ENCODE measurements at regions not wholly inside any gene's neighbourhood (a gene's known extent, or its start where the extent isn't known, plus 50 kb on each side); places are given as distances from the start of the nearest gene placed in this dataset.
A peak's percentile ranks its signal among the peaks of the same experiment; 100 is the strongest.

GRCh38 chr18:22325396-22325795 lies 92.3 kb downstream of the CTAGE1 start:
- no peak for DNase-seq

DNA sequence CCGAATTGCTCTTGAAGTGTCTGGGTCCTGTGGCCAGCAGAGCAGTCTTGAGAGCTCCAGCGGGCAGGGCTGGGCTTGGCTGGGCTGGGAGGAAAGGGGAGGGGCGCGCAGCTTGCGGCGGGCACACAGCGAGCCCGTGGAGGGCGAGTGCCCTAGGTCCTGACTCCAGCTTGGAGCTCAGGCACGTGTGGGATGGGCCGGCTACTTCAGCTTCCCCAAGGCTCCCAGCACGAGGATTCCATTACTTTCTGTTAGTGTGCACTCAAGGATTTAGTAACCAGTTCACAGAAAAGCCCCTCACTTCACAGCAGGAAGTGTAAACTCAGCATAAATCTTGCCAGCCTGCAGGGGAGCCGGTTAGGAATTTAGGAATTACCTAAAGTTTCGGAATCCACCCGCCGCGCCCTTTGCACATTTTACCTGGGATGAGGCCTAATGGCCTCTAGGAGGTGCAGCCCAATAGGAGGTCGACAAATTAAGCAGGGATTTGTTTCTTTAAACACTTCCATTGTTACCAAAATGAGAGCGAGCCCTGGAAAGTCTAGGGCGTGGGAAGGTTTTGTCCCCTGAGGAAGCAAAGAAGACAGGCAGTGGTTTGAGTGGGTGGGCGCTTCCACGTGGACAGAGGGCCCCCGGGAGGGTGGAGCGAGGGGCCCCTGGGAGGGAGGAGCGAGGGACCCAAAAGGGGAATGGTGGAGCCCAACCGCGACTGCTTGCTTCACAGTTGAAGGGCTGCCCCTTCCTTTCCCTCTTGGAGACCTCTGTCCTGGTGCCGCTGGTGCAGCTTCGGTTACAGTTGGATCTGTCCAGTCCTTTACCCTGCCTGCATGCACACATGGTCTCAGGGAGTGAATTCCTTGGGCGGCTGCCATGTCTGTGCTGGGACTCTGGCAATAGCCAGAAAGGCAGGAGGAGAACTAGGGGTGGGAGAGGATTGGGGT lies 93.3 kb downstream of the CTAGE1 start:
- peak; percentile 82 to 83 for DNase-seq

- DNase-seq = peak; percentile 57 to 68
These were observed 95.4 kb downstream of the CTAGE1 start for GRCh38 chr18:22322243-22322691.

DNA sequence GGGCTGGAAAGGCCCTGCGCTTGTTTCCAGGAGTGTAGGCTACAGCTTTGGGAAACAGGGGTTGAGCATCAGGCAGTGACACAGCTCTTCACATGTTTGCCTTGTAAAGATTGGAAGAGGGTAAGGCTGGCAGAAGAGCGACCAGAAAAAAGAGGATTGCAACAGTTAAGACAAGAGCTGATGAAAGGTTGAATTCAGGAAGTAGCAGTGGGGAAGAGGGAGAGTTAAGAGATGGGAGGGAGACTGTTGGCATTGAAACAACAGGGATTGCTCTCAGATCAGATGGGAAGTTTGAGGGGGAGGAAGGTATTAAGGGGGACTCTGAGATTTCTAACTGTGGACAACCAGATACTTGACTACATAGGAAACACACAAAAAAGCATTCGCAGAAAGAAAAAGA lies 96.9 kb downstream of the CTAGE1 start:
- DNase-seq = peak in 1 of 2 donors; percentile 12

GRCh38 chr18:22320155-22320554 lies 97.6 kb downstream of the CTAGE1 start:
- DNase-seq = no peak

- DNase-seq = no peak
These were observed 98.8 kb downstream of the CTAGE1 start for GRCh38 chr18:22318745-22319407.

- DNase-seq = no peak
These were observed 103.3 kb downstream of the CTAGE1 start for GRCh38 chr18:22314420-22314819.

DNA sequence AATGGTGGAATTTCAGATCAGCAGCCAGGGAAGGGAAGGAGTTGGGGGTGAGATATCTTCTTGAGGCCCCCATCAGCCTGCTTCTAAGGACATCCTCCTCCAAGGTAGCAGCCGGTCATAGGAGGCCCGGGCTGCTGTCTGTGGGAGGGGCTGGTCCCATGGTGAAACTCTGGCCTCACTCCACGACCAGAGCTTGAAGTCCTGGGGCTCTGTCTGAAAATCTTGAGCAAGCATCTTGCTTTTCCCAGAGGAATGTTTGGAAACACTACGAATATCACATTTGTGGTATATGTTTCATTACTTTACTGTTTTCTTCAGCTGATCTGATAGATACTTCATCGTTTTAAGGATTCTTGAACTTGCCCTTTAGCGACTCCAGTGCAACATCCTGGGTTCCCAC lies 103.7 kb downstream of the CTAGE1 start:
- DNase-seq = no peak

DNA sequence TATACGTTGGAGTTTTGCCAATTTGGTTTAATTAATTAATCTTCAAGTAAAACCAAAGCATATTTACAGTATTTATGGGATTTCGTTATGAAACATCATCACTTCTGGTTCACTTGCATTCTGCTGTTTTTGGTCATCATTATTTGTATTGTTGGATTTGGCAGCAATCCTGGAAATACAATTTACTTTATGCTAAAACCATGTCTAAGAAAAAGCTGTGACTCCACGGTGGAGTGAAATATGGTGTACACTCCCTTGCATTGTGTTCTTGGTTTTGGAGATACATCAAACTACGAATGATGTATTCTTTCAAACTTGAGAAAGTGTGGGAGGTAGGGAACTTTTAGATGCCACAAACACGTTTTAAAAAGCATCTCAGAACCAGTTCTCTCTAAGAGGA lies 106.4 kb downstream of the CTAGE1 start:
- no peak for DNase-seq

- DNase-seq = no peak
These were observed 108.5 kb downstream of the CTAGE1 start for GRCh38 chr18:22309191-22309590.

DNA sequence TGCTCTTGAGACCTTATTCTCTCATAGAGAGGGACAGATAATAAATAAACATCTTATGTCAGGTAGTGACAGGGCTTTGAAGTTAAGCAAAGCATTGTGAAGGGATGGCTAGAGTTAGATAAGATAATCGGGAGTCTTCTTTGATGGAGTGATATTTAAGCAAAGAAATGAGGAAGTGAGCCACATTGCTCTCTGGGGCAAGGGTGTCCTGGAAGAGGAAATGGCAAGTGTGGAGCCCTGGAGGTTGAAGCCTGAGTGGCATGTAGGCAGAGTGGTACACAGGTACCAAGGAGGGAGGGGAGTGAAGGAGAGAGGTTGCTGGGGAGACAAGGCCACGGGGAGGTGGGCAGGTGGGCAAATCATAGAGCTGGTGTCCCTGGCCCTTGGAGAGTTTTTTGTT lies 110.2 kb downstream of the CTAGE1 start:
- peak; percentile 31 to 37 for DNase-seq

DNA sequence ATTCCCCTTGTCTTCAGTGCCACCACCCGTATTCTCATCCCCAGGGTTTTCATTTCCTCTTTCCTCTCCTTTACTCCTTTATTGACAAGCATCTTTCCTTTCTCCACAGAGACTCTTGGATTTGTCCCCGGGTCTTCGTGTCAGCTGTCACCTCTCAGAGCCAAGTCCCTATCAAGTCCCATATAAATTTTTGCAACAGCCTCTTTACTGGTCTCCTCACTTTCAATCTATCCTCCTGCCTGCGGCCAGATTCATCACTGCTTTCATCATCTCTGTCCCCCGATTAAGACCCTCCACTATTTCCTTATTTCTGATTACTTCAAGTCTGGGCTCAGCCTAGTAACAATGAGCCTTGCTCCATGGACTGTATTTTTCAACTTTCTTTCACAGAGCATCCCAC lies 113.8 kb downstream of the CTAGE1 start:
- no peak for DNase-seq

DNA sequence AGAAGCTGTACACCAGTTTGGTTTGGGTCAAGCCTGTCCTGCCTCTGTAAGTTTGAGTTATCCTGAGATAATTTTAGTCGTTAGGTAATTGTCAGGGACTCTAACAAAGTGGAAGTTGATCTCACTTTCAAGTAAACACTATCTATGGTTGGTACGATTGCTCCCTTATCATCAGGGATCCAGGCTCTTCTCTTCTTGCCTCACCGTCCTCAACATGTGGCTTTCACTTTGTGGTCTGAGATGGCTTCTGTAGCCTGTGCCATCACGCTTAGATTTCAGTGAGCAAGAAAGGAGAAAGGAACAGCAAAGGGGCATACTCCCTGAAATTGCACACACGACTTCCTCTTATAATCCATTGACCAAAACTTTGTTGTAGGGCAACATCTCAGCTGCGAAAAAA lies 115.6 kb downstream of the CTAGE1 start:
- DNase-seq = peak; percentile 39 to 41

- DNase-seq = peak; percentile 56 to 73
These were observed 116.8 kb downstream of the CTAGE1 start for GRCh38 chr18:22300665-22301636.

DNA sequence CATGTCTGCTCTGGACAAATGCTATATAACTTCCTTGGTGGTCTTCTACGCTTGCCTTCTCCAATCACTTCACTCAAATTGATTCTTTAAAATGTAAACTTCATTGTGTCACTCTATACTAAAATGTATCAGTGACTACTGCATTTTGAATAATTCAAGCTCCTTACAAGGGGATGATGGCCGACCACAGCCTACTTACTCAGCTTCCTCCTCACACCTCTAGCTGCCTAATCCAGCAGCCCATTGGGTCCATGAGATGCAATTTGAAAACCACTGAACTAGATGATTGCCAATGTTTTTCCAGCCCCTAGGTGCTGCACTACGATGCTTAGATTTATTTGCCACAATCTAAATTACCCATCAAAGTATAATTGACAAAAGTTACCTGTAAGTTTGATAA lies 120.7 kb downstream of the CTAGE1 start:
- no peak for DNase-seq

DNA sequence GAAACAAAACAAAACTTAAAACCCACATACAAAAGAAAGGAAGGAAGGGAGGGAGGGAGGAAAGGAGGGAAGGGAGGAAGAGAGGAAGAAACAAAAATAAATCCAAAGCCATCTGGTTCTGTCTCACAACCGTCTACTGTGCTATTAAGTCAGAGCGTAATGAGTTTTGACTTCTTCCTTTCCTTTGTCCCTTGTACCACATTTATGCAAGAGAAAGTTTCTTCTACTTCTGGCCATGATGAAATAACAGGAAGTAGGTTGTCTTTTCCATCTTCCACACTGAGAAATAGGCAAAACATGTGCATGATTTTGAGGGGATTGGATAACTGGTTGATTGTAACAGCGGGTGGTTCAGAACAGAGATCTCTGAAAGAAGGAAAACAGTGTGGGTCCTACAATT lies 121.4 kb downstream of the CTAGE1 start:
- DNase-seq = peak in 1 of 2 donors; percentile 37

DNA sequence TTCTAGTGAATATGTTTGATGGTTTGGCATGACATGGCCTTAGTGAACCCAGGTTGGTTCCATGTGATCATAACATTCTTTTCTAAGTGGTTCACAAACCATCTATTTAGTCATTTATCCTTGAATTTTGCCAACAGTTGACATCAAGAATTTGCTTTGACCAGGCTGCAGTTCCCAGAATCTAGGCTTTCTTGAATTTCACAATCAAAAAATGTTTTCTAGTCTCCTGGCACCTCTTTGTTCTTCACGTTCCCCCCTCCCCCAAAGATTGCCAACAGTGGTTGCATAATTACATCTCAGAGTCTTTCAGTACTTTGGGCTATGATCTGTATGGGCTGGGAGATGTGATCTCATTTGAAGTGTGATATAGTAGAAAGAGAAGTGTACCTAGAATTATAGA lies 124.0 kb downstream of the GATA6 start:
- DNase-seq = peak in 1 of 2 donors; percentile 15

DNA sequence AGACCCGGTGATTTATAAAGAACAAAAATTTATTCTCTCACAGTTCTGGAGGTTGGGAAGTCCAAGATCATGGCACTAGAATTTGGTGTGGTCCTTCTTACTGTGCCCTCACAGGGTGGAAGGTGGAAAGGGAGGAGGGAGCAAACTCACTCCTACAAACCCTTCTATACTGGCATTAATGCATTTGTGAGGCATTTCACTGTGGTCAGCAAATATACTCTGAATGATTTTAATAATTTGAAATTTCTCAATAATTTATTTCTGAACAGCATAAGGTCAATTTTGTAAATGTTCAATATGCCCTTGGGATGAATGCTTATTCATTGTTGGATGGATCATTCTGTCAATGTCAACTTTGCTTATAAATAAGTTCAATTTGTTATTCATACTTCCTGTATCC lies 120.6 kb downstream of the GATA6 start:
- DNase-seq = no peak

DNA sequence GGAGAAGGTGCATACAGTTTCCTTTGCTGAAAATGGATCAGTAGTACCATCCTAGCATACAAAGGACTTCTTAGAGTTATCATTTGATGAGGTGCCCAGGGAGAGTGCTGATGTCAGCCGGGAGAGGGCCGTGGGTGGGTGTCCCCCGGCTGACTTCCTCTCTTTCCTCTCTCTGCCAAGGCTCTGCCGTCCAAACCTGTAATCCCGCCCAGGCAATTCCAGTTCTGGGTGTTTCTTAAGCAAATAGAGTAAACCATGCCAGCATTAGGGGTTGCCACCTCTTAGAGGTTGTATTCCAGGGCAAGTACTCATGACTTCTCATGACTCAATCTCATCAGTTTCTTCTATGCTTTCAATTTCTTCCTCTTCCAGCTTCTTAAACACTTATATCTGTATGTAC lies 117.2 kb downstream of the GATA6 start:
- DNase-seq = peak; percentile 55 to 81

- DNase-seq = peak; percentile 86 to 87
These were observed 116.2 kb downstream of the GATA6 start for GRCh38 chr18:22285361-22286140.

- DNase-seq = no peak
These were observed 115.4 kb downstream of the GATA6 start for GRCh38 chr18:22284581-22285360.

Data from inflammatory macrophage treated with lipopolysaccharide for 1 hour (primary cell).